CD14-positive monocyte (primary cell): ENCODE measurements at regions not wholly inside any gene's neighbourhood (a gene's known extent, or its start where the extent isn't known, plus 50 kb on each side); places are given as distances from the start of the nearest gene placed in this dataset.

Experiments
- DNase-seq, 3 donors: peaks; one replicate each; pipeline ENCODE4 v3.0.0-alpha.2; 2011 to 2022
- H2AFZ ChIP-seq: 2 replicates; pipeline ENCODE4 v1.6.0; 2012; ENCODE audit warnings: mild to moderate bottlenecking, low read depth, low read length, inconsistent platforms; ENCODE audit not compliant: insufficient read depth, poor library complexity, severe bottlenecking
- H3K27ac ChIP-seq, 2 donors: 1 replicate in 1 of 2; 2 replicates in 1 of 2; pipeline ENCODE4 v1.5.1; 2012 to 2013; ENCODE audit warnings: low read length in 2 of 2, control low read depth in 1 of 2, inconsistent platforms in 1 of 2, low read depth in 1 of 2, mild to moderate bottlenecking in 1 of 2
- H3K27me3 ChIP-seq, 2 donors: one replicate each; pipeline versions ENCODE4 v1.6.0 to v1.6.1; 2011 to 2013; ENCODE audit warnings: low read length in 2 of 2; ENCODE audit not compliant: control insufficient read depth in 2 of 2, insufficient read depth in 2 of 2
- H3K36me3 ChIP-seq, 2 donors: replicated peaks in 1 of 2; 1 replicate in 1 of 2; 2 replicates in 1 of 2; pipeline versions ENCODE4 v1.5.1 to v1.6.1; 2012 to 2013; ENCODE audit warnings: low read length in 2 of 2, control low read depth in 1 of 2, inconsistent platforms in 1 of 2, mild to moderate bottlenecking in 1 of 2; ENCODE audit not compliant: insufficient read depth in 2 of 2, control insufficient read depth in 1 of 2
- H3K4me1 ChIP-seq, 2 donors: 1 replicate in 1 of 2; 2 replicates in 1 of 2; pipeline versions ENCODE4 v1.5.1 to v1.6.1; 2012 to 2013; ENCODE audit warnings: low read length in 2 of 2, control low read depth in 1 of 2, inconsistent platforms in 1 of 2, mild to moderate bottlenecking in 1 of 2, moderate library complexity in 1 of 2; ENCODE audit not compliant: insufficient read depth in 2 of 2, control insufficient read depth in 1 of 2
- H3K4me2 ChIP-seq: replicated peaks from 2 replicates; pipeline ENCODE3; 2012; ENCODE audit warnings: low read length, moderate library complexity, mild to moderate bottlenecking; ENCODE audit not compliant: poor library complexity, severe bottlenecking; ENCODE audit errors: extremely low read depth
- H3K4me3 ChIP-seq, 3 experiments: fragments of 200-600 bp in 1 of 3; sonication (generic) in 1 of 3; replicated peaks in 1 of 3; 1 replicate in 2 of 3; 2 replicates in 1 of 3; pipeline ENCODE4 v1.5.1; 2011 to 2013; ENCODE audit warnings: low read length in 3 of 3, mild to moderate bottlenecking in 3 of 3, control low read depth in 2 of 3, low read depth in 2 of 3, inconsistent platforms in 1 of 3, moderate library complexity in 1 of 3
- H3K79me2 ChIP-seq: 2 replicates; pipeline ENCODE4 v1.6.0; 2012; ENCODE audit warnings: mild to moderate bottlenecking, control low read depth, inconsistent platforms, low read length, moderate library complexity; ENCODE audit not compliant: insufficient read depth
- H3K9ac ChIP-seq: 2 replicates; pipeline ENCODE4 v1.6.0; 2017; ENCODE audit warnings: low read length, mild to moderate bottlenecking; ENCODE audit not compliant: insufficient read depth, poor library complexity, severe bottlenecking
- H3K9me3 ChIP-seq, 2 donors: replicated peaks in 1 of 2; 1 replicate in 1 of 2; 2 replicates in 1 of 2; pipeline versions ENCODE4 v1.5.1 to v1.6.1; 2012 to 2013; ENCODE audit warnings: low read length in 2 of 2, control low read depth in 1 of 2; ENCODE audit not compliant: control insufficient read depth in 1 of 2, insufficient read depth in 1 of 2
- H4K20me1 ChIP-seq: 2 replicates; pipeline ENCODE4 v1.6.0; 2012; ENCODE audit warnings: mild to moderate bottlenecking, low read length, control low read depth, moderate library complexity; ENCODE audit not compliant: insufficient read depth
- H3K27ac Mint-ChIP-seq, 7 donors: one replicate each; pipeline ENCODE4 v1.8.0; 2020; ENCODE audit warnings: mild to moderate bottlenecking in 7 of 7, mixed read lengths in 7 of 7, moderate library complexity in 6 of 7, inconsistent platforms in 2 of 7
- H3K27me3 Mint-ChIP-seq, 3 donors: one replicate each; pipeline ENCODE4 v1.8.0; 2021 to 2022; ENCODE audit warnings: low read depth in 3 of 3, mild to moderate bottlenecking in 3 of 3, mixed read lengths in 3 of 3, moderate library complexity in 3 of 3, inconsistent platforms in 1 of 3
- H3K36me3 Mint-ChIP-seq, 2 donors: one replicate each; pipeline ENCODE4 v1.8.0; 2020; ENCODE audit warnings: mixed read lengths in 2 of 2, inconsistent platforms in 1 of 2, mild to moderate bottlenecking in 1 of 2
- H3K4me1 Mint-ChIP-seq: one replicate; pipeline ENCODE4 v1.8.0; 2020; ENCODE audit warnings: mild to moderate bottlenecking, mixed read lengths
- H3K4me3 Mint-ChIP-seq, 2 donors: one replicate each; pipeline ENCODE4 v1.8.0; 2020; ENCODE audit warnings: mild to moderate bottlenecking in 2 of 2, mixed read lengths in 2 of 2, moderate library complexity in 1 of 2
- H3K9me3 Mint-ChIP-seq, 7 donors: one replicate each; pipeline ENCODE4 v1.8.0; 2020 to 2022; ENCODE audit warnings: mixed read lengths in 7 of 7, mild to moderate bottlenecking in 6 of 7, moderate library complexity in 6 of 7, inconsistent platforms in 2 of 7
- WGBS: methylation state at CpG from one replicate; pipeline ENCODE4 v1.1.5; 2013; ENCODE audit warnings: missing lambda C conversion rate; ENCODE audit not compliant: insufficient coverage; 5-methylcytosine and 5-hydroxymethylcytosine counted together
- intact Hi-C, 2 donors: fragments of 100-400 bp; cut with micrococcal nuclease; formaldehyde crosslinking; loops; one replicate each; pipeline versions ENCODE4 v1.15.0 to v1.15.1; 2023
- TF ChIP-seq, protein P1 (sequence below): fragments of 200-600 bp; IDR thresholded peaks from one replicate; pipeline ENCODE4 v1.8.0; 2022; ENCODE audit warnings: antibody characterized with exemption, mild to moderate bottlenecking

DNA sequence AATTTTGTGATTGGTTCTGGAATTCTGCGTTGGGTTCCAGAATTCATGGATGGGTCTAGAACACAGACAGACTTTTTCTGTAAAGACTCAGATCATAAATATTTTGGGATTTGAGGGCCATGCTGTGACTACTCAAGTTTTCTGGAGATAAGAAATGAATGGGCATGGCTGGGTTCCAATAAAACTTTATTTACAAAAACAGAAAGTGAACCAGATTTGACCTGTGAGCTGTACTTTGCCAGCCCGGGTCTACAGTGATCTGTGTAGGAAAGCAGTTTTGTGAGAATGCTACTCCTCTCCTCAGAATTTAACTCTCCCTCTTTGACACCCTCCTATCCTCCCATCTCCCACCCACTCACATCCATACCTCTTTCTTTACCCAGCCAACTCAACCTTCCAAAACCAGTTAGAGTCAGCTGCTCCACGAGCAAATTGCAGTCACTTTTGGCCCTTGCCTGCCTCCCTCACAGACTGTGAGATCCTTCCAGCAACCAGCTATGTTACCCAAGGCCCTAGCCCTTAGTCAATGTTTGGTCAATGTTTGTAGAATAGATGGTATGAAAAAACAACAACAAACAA lies 312.8 kb upstream of the ZMIZ1 start:
- Histone ChIP-seq H3K4me3 (no peak overlapping the region), H3K79me2 (no peaks in the 10 kb centered on the region), H3K27me3 (no peaks in the 10 kb centered on the region), H4K20me1 (no peaks in the 10 kb centered on the region), H3K9ac (no peak overlapping the region), H2AFZ (no peak overlapping the region), H3K36me3 (no peaks in the 10 kb centered on the region), H3K27ac (peak overlapping the region; percentile 68 to 91), H3K4me2 (no peak overlapping the region), H3K9me3 (no peaks in the 10 kb centered on the region), H3K4me1 (peaks cover 40 to 50% of the 10 kb centered on the region in 2 donors)
- Mint-ChIP-seq H3K9me3 (no peaks in the 10 kb centered on the region), H3K4me3 (no peak overlapping the region), H3K27me3 (peaks cover 14 to 18% (median 17%) of the 10 kb centered on the region in 3 donors), H3K4me1 (peaks cover 55% of the 10 kb centered on the region), H3K27ac (peak overlapping the region; percentile 93 to 97 (median 96)), H3K36me3 (peaks cover 0 to 3% of the 10 kb centered on the region in 2 donors)
- TF ChIP-seq, protein P1, sequence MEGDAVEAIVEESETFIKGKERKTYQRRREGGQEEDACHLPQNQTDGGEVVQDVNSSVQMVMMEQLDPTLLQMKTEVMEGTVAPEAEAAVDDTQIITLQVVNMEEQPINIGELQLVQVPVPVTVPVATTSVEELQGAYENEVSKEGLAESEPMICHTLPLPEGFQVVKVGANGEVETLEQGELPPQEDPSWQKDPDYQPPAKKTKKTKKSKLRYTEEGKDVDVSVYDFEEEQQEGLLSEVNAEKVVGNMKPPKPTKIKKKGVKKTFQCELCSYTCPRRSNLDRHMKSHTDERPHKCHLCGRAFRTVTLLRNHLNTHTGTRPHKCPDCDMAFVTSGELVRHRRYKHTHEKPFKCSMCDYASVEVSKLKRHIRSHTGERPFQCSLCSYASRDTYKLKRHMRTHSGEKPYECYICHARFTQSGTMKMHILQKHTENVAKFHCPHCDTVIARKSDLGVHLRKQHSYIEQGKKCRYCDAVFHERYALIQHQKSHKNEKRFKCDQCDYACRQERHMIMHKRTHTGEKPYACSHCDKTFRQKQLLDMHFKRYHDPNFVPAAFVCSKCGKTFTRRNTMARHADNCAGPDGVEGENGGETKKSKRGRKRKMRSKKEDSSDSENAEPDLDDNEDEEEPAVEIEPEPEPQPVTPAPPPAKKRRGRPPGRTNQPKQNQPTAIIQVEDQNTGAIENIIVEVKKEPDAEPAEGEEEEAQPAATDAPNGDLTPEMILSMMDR, result no peak
- 100% methylated on average over 1 of the region's 3 CpGs for WGBS
- DNase-seq, result no peak
- intact Hi-C loops, result loop anchor here in 1 of 2 donors (5.0 to 10.0 kb wide), 5 partner anchors 181 to 509 kb away; no protein-coding TSS in a partner anchor

DNA sequence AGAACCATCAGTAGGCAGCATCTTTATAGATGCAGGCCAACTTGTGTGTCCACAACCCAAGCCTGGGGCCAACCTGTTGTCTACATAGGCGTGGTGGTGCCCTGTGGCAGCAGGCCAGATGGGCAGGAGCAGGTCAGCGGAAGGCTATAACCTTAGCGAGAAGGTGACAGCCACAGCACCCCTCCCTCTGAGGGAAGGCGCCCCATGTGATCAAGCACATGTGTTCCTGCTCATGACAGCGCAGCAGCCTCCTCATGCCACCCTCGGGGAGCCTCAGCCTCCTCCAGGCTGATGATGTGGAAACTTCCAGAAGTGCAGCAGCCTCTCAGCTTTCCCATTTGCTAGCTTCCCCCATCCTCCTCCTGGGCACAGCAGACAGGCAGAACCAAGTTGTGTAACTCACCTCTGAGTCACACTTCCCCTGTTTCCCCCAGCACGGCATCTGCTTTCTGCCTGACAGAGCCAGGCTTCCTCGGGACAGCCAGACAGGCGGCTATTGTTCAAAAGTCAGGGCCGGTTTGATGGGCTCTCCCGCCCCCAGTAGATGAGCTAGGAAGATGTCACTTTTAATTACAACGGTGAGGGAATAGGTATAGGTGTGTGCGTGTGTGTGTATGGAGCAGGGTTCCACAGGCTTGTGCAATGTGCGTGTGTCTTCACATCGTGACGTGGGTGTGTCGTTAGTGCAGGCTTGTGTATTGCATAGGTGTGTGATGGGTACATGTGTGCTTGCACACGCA lies 312.0 kb upstream of the ZMIZ1 start:
- intact Hi-C loops, result loop anchor here in 1 of 2 donors (5.0 to 10.0 kb wide), 5 partner anchors 182 to 508 kb away; no protein-coding TSS in a partner anchor
- peak overlapping the region; percentile 68 to 91 for H3K27ac ChIP-seq
- peak overlapping the region; percentile 50 to 83 for H3K4me3 Mint-ChIP-seq

More for the DNA sequence above, 312.0 kb upstream of the ZMIZ1 start:
- H3K36me3 ChIP-seq, result no peaks in the 10 kb centered on the region
- H3K4me2 ChIP-seq, result peak overlapping the region; percentile 51
- peaks cover 44 to 55% of the 10 kb centered on the region in 2 donors for H3K4me1 ChIP-seq
- H3K27me3 Mint-ChIP-seq, result peaks cover 13 to 14% (median 14%) of the 10 kb centered on the region in 3 donors
- WGBS, result 5% methylated on average over 18 of the region's 18 CpGs
- no peaks in the 10 kb centered on the region for H4K20me1 ChIP-seq
- H3K4me1 Mint-ChIP-seq, result peaks cover 61% of the 10 kb centered on the region
- no peaks in the 10 kb centered on the region for H3K9me3 Mint-ChIP-seq
- TF ChIP-seq, protein P1, result no peak
- H3K27ac Mint-ChIP-seq, result peak overlapping the region; percentile 93 to 97 (median 96)
- H3K79me2 ChIP-seq, result no peaks in the 10 kb centered on the region
- peaks cover 0 to 3% of the 10 kb centered on the region in 2 donors for H3K36me3 Mint-ChIP-seq
- H3K4me3 ChIP-seq, result peak overlapping the region in 1 of 3 experiments; percentile 1
- DNase-seq, result peak; percentile 99 to 100 (median 100)
- peak overlapping the region; percentile 54 for H3K9ac ChIP-seq
- H2AFZ ChIP-seq, result no peak overlapping the region
- no peaks in the 10 kb centered on the region for H3K9me3 ChIP-seq
- H3K27me3 ChIP-seq, result no peaks in the 10 kb centered on the region
